ENCODE measurements at regions not wholly inside any gene's neighbourhood (a gene's known extent, or its start where the extent isn't known, plus 50 kb on each side); places are given as distances from the start of the nearest gene placed in this dataset.

DNA sequence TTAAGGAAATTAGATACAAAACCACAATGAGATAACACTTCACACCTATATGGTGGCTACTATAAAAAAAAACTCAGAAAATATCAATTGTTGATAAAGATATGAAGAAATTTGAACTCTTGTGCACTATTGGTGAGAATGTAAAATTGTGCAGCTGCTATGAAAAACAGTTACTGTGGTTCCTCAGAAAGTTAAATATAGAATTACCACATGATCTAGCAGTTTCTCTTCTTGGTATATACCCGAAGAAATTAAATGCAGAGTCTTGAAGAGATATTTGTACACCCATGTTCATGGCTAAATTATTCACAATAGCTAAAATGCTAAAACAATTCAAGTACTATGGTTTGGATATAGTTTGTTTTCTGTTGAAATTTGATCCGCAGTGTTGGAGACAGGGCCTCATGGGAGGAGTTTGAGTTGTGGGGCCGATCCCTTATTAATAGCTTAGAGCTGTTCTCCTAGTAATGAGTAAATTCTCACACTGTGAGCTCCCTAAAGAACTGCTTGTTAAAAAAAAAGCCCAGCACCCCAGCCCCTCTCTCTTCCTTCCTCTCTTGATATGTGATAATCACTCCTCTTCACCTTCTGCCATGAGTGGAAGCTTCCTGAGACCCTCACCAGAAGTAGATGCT lies 1412.1 kb downstream of the PLA2G4A start:
- DNase-seq = no peak

DNA sequence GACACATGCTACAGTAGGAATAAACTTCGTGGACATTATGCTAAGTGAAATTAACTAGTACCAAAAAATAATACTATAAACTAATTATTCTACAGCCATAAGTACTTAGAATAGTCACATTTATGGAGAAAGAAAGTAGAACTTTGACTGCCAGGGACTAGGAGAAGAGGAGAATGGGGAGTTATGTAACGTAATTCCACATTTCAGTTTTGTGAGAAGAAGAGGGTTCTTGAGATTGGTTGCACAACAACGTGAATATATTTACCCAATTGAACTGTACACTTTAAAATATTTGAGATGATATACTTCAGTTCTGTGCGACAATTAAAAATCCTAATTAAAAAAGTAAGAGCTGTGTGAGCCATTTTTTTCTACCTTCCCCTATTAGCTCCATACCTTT lies 1412.9 kb downstream of the PLA2G4A start:
- DNase-seq = no peak

DNA sequence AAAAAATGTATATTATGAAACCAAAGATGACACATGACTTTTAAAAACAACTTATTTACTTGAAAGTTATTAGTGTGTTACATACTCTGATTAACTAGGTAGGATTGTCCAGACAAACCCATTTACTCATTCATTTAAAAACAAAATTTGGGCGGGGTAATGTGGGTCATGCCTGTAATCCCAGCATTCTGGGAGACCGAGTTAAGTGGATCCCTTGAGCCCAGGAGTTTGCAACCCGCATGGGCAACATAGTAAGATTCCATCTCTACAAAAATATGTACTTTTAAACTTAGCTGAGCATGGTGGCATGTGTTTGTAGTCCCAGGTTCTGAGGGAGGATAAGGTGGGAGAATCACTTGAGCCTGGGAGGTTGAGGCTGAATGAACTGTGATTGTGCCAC lies 1414.7 kb downstream of the PLA2G4A start:
- DNase-seq = no peak

DNA sequence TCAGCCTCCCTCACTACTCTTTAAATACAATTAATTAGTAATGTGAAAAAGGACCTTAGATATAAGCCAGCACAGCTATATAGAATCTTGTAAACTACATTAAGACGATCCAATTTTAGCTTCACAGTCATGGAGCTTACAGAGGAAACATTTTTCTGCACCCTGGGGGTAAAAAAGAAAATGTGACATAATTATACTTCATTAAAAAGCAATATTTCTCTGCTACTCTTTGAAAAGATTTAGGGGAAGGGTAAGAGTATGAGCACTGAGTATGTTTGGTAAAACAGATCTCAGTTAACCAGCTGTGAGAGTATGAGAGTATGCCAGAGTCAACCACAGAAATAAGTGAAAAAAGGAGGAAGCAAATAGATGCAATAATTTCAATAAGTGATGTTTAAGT lies 1415.9 kb downstream of the PLA2G4A start:
- DNase-seq = no peak

DNA sequence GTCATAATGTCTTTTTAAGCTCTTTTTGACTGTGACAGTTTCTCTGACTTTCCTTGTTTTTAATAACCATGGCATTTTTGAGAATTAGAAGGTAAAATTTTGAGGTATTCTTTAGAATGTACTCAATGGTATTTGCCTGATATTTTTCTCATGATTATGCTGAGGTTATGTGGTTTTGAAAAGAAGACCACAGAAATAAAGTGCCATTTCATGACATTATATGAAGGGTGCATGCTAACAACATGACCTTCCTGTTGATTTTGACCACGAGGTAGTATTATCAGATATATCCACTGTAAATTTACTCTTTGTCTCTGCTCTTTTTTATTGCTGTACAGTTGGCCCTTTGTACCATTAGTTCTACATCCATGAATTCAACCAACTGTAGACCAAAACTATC lies 1418.5 kb downstream of the PLA2G4A start:
- no peak for DNase-seq

DNA sequence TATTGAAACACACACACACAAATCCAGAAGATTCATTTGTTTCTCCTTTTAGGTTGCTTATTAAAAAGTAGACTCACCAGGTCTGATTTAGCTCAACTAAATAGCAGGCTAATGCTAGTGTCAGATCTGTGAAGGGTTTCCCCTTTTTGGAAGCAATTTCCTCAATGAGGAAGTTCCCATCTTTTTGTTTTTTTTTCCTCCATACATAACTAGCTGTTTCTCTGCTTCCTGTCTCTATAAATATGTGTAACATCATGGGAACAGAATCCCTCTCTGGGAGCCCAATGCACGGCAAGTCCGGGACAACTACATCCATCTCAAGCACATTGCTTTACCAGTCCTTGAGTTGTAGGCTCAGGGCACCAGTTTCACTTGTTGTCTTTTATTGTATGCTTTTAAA lies 1421.1 kb downstream of the PLA2G4A start:
- no peak for DNase-seq

DNA sequence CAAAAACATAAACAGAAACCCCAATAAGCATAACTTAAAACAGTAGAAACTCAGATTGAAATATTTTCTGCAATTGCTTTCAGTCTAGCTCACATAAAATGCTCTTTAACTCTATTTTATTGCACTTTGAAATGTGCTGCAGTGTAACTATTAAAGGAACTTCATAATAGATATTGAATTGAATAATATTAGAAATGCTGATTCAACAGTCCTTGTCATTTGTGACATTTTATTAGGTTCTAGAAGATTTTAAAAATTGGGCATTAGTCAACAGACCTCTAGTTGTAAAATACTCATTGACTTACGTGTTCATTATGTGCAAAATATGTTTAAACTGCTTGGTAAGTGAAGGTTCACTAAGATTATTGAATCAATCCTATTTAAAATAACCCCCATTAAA lies 1422.3 kb downstream of the PLA2G4A start:
- no peak for DNase-seq

DNA sequence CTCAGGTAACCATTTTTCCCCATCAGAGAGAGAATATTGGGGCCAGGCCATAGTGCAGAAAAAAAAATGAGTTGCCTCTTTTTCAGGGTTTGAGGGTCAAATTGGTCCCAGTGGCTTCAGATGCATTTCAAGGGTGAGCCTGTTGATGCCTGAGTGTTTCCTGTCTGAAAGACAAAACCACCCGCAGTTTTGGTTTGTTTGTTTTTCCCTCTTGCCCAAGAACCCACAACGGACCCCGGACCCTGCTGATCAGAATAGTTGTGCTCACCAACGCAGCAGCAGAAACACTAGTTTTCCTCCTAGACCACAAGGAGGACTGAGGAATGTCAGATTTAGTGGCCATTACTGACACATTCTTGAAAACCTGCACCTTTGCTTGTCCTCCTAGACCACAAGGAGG lies 1433.1 kb downstream of the PLA2G4A start:
- no peak for DNase-seq

DNA sequence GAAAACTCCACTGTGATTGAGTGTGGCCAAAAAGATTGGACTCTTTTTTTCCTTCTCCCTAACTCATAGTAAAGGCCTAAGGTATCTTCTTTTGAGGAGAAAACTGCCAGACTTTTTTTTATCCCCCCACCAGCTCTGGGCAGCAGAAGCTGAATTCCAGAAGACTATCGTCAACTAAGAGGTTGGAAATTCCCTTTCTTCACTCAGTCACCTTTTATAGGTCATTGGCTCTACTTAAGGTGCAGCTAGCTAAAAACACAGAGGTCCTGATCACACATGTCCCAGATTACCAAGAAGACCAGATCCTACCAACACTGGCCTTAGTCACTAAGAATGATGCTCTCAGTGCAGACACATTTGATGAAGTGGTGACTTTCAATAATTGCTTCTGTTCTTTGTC lies 1441.2 kb downstream of the PLA2G4A start:
- DNase-seq = no peak

DNA sequence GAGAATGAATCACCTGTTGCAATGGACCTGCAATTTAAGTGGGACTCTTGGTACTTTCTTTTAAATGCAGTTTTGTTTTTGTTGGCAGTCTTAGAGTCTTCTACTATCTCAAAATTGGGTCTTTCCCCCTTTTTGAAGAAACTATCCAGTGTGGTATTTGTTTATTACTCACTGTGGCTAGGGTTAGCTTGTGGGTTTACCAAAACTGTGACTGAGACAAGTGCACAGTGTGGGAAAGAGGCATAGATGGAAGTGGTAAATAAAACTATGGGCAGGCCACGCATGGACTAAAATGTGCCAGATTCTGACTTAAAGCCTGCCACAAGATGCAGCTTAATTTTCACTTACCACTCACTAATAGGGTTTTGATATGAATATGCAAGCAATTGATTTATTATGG lies 1441.7 kb downstream of the PLA2G4A start:
- DNase-seq = no peak

DNA sequence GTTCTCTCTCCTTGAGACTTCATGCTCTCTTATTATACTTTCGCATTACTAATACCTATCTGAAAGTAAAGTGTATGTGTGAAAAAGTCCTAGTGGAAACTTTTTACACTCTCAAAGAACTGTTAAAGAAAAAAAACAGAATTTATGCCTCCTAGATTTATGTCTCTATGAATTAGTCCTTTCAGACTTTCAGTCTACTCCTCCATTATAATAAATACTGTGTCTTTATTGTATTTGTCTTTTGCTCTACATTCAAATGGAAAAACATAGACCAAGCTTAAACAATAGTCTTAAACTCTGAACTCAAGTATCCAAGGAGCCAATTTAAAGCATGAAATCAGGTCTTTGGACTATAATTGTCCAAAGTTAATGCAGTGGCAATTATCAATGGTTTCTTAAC lies 1449.0 kb downstream of the PLA2G4A start:
- DNase-seq = no peak

DNA sequence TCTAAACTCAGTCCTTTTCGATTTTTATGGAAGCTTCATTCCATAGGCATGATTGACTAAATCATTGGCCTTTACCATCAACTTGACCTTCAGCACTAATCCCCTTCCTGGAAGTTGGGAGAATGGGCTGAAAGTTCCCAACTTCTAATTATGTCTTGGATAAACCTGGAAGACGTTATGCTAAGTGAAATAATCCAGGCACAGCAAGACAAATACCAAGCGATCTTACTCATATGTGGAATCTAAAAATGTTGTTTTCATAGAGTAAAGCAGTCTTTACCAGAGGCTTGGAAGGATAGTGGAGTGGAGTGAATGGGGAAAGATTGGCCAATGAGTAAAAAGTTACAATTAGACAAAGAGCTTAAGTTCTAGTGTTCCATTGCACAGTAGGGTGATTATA lies 1453.2 kb downstream of the PLA2G4A start:
- DNase-seq = no peak

DNA sequence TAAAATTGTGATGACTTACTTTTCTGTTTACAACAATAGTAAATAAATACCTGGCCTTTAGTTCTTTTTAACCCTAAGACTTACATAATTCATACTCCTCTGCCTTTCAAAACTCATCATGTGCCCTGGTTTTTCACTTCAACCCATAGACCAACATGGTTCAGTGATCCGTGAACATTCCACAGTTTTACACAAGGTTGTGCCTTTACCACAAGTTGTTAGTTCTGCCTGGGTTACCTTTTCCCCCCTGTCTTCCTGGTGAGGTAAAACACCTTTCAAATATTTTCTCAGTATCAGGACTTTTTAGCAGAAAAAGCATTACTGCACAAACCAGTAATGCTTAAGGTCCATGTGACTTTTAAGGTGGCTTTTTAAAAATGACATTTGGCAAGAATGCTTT lies 1466.4 kb downstream of the PLA2G4A start:
- DNase-seq = no peak

DNA sequence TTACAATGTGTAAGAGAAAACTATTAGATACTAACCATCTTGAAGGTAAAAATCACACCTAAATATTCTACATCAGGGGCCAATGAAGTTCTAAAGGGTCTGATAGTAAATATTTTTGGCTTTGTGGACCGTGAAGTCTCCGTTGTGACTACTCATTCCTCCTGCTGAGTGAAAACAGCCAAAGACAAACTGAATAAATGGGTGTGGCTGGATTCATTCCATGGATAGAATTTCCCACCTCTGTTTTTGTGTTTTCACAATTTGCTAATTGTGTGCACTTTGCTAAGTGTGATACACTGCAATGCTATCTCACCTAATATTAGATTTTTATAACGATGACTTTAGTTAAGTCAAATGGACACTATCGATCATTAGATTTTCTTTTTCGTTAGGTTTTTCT lies 1474.0 kb downstream of the PLA2G4A start:
- no peak for DNase-seq

DNA sequence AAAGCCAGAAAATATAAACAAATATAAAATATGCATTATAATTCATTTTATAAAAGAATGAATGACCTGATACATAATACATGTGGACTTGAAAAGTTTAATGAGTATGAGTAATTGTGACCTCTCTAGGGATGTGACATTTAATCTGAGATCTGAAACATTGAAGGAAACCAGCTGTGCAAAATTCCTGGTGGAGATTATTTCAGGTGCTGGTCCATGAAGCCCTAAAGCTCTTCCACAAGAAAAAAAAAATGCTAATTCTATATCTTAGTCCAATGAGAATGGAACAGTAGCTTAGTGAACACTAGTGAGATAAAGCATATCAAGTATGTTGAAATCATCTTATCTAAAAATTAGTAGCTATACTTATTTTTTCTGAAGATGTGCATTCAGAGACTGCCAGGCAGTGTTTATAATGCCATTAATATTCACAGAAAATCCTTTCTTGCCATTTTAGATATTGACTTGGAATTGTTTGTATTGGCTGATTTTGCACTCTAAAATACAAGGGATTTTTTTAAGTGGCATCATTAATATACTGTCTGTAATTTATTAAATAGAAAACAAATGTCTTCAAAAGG lies 1485.9 kb downstream of the PLA2G4A start:
- DNase-seq = no peak

DNA sequence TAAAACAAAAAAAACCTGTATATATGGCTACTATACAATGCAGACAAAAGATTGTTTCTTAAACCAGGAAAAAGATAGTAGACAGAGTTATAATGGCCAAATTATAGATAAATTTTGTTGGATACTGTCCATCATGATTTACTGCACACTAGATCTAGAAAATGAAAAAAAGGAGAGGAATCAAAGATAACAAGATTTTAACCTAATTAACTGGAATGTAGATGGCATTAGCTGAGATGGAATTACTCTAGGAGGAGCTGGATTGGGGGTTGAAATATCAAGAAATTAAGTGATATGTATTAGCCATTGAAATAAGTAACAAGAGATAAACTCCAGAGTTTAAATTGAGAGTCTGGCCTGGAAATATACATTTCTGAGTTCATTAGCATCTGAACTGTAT lies 1489.1 kb downstream of the PLA2G4A start:
- no peak for DNase-seq

DNA sequence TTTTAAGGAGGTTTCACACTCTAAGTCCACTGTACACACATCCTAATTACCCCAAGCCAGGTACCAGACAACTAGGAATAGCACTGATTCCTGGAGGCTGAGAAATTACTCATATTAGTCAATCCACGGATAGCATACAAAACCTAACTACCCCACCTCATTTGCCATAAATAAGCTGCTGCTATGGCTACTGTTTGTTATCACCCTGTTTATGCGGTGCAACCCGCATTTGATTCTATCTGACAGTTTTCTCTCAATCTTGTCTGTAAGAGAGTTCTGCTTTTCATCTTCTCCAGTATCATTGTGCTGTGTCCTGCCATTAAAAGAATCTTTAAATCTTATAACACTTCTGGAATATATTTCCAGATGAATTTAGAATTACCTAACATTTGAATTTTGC lies 1496.5 kb downstream of the PLA2G4A start:
- no peak for DNase-seq

DNA sequence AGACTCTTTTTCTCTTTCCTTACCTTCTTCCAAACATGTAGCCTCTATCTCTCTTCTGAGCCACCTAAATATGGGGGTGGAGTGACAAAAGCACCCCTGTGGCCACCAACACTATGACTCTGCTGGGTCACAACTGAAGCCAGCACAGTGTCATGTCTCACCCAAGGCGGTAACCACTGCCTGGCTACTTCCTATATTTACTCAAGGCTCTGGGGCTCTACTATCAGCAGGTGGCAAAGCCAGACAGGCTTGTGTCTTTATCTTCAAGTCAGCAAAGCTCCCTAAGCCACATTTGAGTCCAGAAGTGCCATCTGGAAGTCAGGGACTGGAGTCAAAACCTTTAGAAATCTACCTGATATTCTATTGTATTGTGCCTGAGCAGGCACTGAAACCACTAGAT lies 1515.2 kb downstream of the PLA2G4A start:
- DNase-seq = no peak

DNA sequence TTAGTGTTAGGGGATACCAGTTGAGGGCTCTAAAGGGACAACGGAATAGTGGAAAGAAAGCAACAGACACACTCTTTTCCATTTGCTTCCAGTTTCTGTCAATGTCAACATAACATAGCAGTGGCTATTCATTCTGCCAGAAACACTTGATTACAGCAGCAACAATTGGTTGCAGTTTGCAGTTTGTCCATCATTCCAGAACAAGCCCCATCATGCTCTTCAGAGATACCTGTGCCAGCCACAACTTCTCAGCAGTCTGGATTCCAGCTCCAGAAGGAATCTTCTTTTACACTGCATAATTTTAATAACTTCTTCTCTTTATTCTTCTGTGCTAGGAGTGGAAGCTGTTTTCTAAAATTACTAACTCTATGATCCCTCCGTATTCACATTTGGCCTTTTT lies 1521.4 kb downstream of the PLA2G4A start:
- no peak for DNase-seq

DNA sequence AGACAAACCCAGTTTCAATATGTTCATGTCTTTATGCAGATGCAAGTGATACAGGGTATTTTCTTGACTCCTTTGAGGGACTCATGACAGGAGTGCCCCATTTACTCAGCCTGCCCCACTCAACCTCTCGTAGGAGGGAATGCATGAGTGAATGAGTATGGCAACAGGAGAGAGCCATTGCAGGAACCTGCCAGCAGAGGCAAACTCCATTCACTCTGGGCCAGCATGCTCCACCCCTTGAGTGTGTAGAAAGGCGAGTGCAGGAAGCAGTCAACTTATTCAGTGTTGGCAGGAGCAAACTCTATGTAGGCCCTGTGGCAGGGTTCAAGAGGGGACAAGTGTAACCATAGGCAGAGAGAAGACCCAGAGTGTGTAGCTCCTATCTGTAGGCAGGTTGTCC lies 1526.3 kb downstream of the PLA2G4A start:
- DNase-seq = no peak

DNA sequence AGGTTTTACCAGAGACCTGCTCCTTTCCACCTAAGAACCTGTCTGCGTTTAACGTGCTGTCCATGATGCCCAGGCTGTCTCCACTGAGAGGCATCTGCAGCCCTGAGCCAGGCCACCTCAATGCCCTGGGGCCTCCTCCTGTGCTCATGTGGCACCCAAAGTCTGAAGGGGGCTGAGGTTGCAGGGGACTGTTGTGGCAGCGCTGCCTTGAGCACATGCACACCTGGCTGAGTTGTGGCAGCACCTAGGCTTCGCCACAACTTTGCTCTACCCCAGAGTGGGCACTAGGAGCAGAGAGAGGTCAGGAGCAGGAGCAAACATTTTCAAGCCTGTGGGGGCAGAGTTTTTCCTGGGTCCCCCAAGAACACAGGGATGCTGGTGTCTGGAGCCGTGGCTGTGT lies 1527.1 kb downstream of the PLA2G4A start:
- no peak for DNase-seq

DNA sequence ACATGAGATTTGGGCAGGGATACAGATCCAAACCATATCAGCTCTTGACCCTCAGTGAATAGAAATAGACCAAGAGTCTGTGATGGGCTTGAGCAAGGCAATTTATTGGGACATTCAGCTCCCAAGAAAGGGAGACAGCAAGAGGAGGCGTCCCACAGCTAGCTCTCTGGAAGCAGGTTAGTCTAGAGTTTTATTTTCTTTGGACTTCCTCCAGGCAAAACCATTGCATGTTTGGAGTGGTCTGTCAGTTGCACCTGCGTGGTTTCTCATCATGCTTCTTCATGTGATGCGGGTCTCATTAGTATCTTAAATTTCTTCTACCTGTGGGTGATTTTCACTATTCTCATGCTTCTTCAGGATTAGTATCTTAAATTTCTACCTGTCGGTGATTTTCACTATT lies 1530.6 kb downstream of the PLA2G4A start:
- no peak for DNase-seq

DNA sequence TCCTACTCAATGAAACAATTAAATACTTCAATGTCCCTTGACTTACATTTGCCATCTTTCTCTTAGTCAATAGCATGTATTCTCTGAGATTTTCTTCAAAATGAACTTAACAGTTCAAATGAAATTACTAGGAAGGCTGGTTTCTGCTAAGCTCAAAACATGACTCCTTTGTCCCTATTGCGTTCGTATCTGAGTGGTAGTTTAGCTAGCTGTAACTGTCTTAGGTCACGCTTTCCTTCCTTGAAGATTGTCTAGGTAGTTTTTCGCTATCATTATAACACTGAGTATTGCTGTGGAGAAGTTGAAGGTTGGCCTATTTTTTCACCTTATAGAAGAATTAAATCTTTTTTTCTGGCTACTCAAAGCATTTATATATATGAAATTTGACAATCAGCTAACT lies 1535.2 kb downstream of the PLA2G4A start:
- DNase-seq = no peak

DNA sequence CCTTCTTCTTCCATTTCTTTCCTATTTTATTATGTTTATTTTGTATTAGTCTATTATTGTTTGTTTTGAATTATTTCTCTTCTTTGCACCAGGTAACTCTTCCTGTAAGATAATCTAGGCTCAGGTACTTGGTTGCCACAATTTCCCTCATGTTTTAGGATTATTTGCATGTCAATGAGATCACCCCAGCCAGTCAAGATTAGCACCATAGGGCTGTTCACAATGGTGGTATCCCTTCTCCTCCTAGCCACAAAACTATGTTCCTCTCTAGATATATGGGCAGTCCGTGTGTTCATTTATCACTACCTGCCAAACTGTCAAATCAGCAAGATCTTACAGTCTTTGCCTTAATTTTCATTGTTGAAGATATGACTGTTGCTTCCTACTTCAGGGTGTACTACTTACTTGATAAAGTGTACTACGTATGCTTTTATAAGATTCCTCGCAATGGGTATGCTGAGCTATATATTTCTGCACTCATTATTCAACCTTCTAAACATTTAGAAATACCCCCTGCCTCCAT lies 1536.2 kb downstream of the PLA2G4A start:
- no peak for DNase-seq

DNA sequence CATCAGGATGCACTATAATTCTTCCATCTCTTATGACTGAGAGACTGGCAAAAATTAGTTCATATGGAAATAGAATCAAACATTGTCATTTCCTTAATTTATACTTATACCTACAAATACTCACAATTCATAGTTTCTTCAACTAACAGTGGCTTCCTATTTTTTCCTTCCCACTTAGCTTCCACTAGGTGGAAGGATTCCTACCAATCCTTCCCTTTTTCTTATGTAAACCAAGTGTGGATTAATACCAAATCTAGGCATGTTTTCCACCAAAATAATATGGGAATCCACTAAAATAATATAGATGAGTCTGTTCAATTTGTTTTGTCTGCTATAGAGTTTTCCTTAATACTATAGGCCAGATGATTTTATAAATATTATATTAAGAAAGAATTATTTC lies 1537.1 kb downstream of the PLA2G4A start:
- DNase-seq = no peak

All from central memory CD4-positive, alpha-beta T cell (primary cell).